ENCODE measurements at regions not wholly inside any gene's neighbourhood (a gene's known extent, or its start where the extent isn't known, plus 50 kb on each side); places are given as distances from the start of the nearest gene placed in this dataset.

GRCh38 chrX:113353134-113353533, 512.5 kb upstream of the AMOT start:
- Histone ChIP-seq H3K9ac (ENCODE audit: insufficient read depth in 1 of 2, low read depth in 2 of 2, low read length in 2 of 2) (no peak overlapping the region), H3K36me3 (ENCODE audit: control insufficient read depth, insufficient read depth, low read length) (no peaks in the 10 kb centered on the region), H3K9me1 (ENCODE audit: control insufficient read depth, insufficient read depth, low read length) (no peaks in the 10 kb centered on the region), H3K27me3 (ENCODE audit: control insufficient read depth in 2 of 2, insufficient read depth in 2 of 2, low read length in 2 of 2) (no peaks in the 10 kb centered on the region), H3K4me3 (no peak overlapping the region), H3K79me2 (ENCODE audit: control insufficient read depth, insufficient read depth, low read length) (no peaks in the 10 kb centered on the region), H3K27ac (ENCODE audit: extremely low read depth, low read depth, low read length) (no peak overlapping the region), H2AFZ (ENCODE audit: low read depth, low read length) (no peak overlapping the region), H3K9me3 (replicated peaks; ENCODE audit: control insufficient read depth, insufficient read depth, low read depth, low read length) (no peaks in the 10 kb centered on the region), H3K4me2 (ENCODE audit: insufficient read depth, low read length) (no peak overlapping the region), H3K4me1 (replicated peaks in 1 of 2; ENCODE audit: control insufficient read depth in 2 of 2, insufficient read depth in 2 of 2, low read length in 2 of 2) (no peaks in the 10 kb centered on the region), H4K20me1 (replicated peaks; ENCODE audit: control insufficient read depth, insufficient read depth, low read length) (no peaks in the 10 kb centered on the region)
- DNase-seq (ENCODE audit: extremely low read depth in 1 of 4, low spot score in 3 of 4) (no peak), ATAC-seq (no peak), FAIRE-seq (no peak)
- intact Hi-C loops (cut with micrococcal nuclease) = no loop called here
- WGBS (ENCODE audit: insufficient coverage, low coverage, missing lambda C conversion rate) = 0% methylated on average over 5 of the region's 9 CpGs
- ChIA-PET CTCF (ENCODE audit: low intra/inter-chr PET ratio) (no interaction called here), POLR2A (no interaction called here)
- in situ Hi-C loops (cut with MboI) = no loop called here
- no TSS peak for BruUV-seq (replicated peaks)
- no peak for TF ChIP-seq DLX4 (CRISPR knock-in tag; IDR thresholded peaks at IDR 0.05)
- TF ChIP-seq JUN (IDR thresholded peaks at IDR 0.05; ENCODE audit: borderline replicate concordance, low read depth, low read length) = no peak
- TF ChIP-seq JUN (CRISPR knock-in tag; IDR thresholded peaks at IDR 0.05; ENCODE audit: borderline replicate concordance) = no peak
- no peak for TF ChIP-seq TCFL5 (CRISPR knock-in tag; conservative IDR thresholded peaks at IDR 0.05)
- TF ChIP-seq ZNF143 (CRISPR knock-in tag; IDR thresholded peaks at IDR 0.05) = no peak
- TF ChIP-seq RBM25 (IDR thresholded peaks at IDR 0.05; ENCODE audit: low read depth, low read length, severe bottlenecking) = no peak
- no peak for TF ChIP-seq PHF8 (IDR thresholded peaks at IDR 0.05; ENCODE audit: borderline replicate concordance, low read length)
- no peak for TF ChIP-seq TAL1 (IDR thresholded peaks at IDR 0.05)
- no peak for TF ChIP-seq E2F3 (CRISPR knock-in tag; IDR thresholded peaks at IDR 0.05)
- TF ChIP-seq KLF16 (IDR thresholded peaks at IDR 0.05) = no peak
- TF ChIP-seq, protein P1, sequence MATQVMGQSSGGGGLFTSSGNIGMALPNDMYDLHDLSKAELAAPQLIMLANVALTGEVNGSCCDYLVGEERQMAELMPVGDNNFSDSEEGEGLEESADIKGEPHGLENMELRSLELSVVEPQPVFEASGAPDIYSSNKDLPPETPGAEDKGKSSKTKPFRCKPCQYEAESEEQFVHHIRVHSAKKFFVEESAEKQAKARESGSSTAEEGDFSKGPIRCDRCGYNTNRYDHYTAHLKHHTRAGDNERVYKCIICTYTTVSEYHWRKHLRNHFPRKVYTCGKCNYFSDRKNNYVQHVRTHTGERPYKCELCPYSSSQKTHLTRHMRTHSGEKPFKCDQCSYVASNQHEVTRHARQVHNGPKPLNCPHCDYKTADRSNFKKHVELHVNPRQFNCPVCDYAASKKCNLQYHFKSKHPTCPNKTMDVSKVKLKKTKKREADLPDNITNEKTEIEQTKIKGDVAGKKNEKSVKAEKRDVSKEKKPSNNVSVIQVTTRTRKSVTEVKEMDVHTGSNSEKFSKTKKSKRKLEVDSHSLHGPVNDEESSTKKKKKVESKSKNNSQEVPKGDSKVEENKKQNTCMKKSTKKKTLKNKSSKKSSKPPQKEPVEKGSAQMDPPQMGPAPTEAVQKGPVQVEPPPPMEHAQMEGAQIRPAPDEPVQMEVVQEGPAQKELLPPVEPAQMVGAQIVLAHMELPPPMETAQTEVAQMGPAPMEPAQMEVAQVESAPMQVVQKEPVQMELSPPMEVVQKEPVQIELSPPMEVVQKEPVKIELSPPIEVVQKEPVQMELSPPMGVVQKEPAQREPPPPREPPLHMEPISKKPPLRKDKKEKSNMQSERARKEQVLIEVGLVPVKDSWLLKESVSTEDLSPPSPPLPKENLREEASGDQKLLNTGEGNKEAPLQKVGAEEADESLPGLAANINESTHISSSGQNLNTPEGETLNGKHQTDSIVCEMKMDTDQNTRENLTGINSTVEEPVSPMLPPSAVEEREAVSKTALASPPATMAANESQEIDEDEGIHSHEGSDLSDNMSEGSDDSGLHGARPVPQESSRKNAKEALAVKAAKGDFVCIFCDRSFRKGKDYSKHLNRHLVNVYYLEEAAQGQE (IDR thresholded peaks at IDR 0.05; ENCODE audit: borderline replicate concordance) = no peak
- TF ChIP-seq, protein P1 (CRISPR knock-in tag; IDR thresholded peaks at IDR 0.05; ENCODE audit: low read depth) = no peak
- no peak for TF ChIP-seq ERF (CRISPR knock-in tag; IDR thresholded peaks at IDR 0.05)
- TF ChIP-seq C11orf30 (IDR thresholded peaks at IDR 0.05; ENCODE audit: low read depth) = no peak

Measured in K562 (cell line).